GM21526 (cell line): ENCODE measurements at regions not wholly inside any gene's neighbourhood (a gene's known extent, or its start where the extent isn't known, plus 50 kb on each side); places are given as distances from the start of the nearest gene placed in this dataset.
A peak's percentile ranks its signal among the peaks of the same experiment; 100 is the strongest.
"Not testable (repeated sequence)": the region's sequence is repeated elsewhere in the genome, so short reads cannot be mapped to it uniquely, and the experiment has no call there.

Source experiments
- ATAC-seq: cut with Tn5 transposase; IDR thresholded peaks from one replicate; pipeline ENCODE4 v1.9.1; 2021; ENCODE audit warnings: moderate library complexity; ENCODE audit not compliant: unreplicated experiment, low FRiP score

GRCh38 chr2:67145851-67146250 lies 251.3 kb upstream of the ETAA1 start:
- ATAC-seq, result no peak

- ATAC-seq, result no peak
These were observed 240.3 kb upstream of the ETAA1 start for GRCh38 chr2:67156796-67157195.

- ATAC-seq, result no peak
These were observed 238.4 kb upstream of the ETAA1 start for GRCh38 chr2:67158718-67159117.

- ATAC-seq, result peak; percentile 77
These were observed 237.2 kb upstream of the ETAA1 start for GRCh38 chr2:67159929-67160328.

- no peak for ATAC-seq
These were observed 232.2 kb upstream of the ETAA1 start for GRCh38 chr2:67164771-67165522.

GRCh38 chr2:67165523-67165990 lies 231.6 kb upstream of the ETAA1 start:
- ATAC-seq, result no peak

- not testable (repeated sequence) for ATAC-seq
These were observed 230.6 kb upstream of the ETAA1 start for GRCh38 chr2:67166511-67166910.

GRCh38 chr2:67169417-67170140 lies 227.6 kb upstream of the ETAA1 start:
- ATAC-seq, result no peak

GRCh38 chr2:67179526-67179925 lies 217.6 kb upstream of the ETAA1 start:
- no peak for ATAC-seq

- no peak for ATAC-seq
These were observed 216.3 kb upstream of the ETAA1 start for GRCh38 chr2:67180841-67181240.

- no peak for ATAC-seq
These were observed 214.2 kb upstream of the ETAA1 start for GRCh38 chr2:67182884-67183283.

- no peak for ATAC-seq
These were observed 210.8 kb upstream of the ETAA1 start for GRCh38 chr2:67186326-67186725.

GRCh38 chr2:67186871-67187270 lies 210.3 kb upstream of the ETAA1 start:
- ATAC-seq, result no peak

GRCh38 chr2:67195327-67195726 lies 201.8 kb upstream of the ETAA1 start:
- ATAC-seq, result not testable (repeated sequence)

GRCh38 chr2:67201521-67201920 lies 195.6 kb upstream of the ETAA1 start:
- ATAC-seq, result no peak

- no peak for ATAC-seq
These were observed 192.8 kb upstream of the ETAA1 start for GRCh38 chr2:67204349-67204748.

- no peak for ATAC-seq
These were observed 188.1 kb upstream of the ETAA1 start for GRCh38 chr2:67208887-67209500.

GRCh38 chr2:67210430-67210829 lies 186.7 kb upstream of the ETAA1 start:
- ATAC-seq, result no peak

- no peak for ATAC-seq
These were observed 184.9 kb upstream of the ETAA1 start for GRCh38 chr2:67212203-67212602.

- ATAC-seq, result no peak
These were observed 183.9 kb upstream of the ETAA1 start for GRCh38 chr2:67213270-67213670.

GRCh38 chr2:67213677-67214402 lies 183.3 kb upstream of the ETAA1 start:
- no peak for ATAC-seq
